Epithelial cell of proximal tubule (primary cell): ENCODE measurements at regions not wholly inside any gene's neighbourhood (a gene's known extent, or its start where the extent isn't known, plus 50 kb on each side); places are given as distances from the start of the nearest gene placed in this dataset.
A peak's percentile ranks its signal among the peaks of the same experiment; 100 is the strongest.

Experiments
- DNase-seq: peaks from one replicate; pipeline ENCODE4 v3.0.0-alpha.2; 2011; ENCODE audit warnings: low read depth
- H3K4me3 ChIP-seq: 2 replicates; pipeline ENCODE4 v1.5.1; 2011; ENCODE audit warnings: low read depth, mild to moderate bottlenecking, low read length
- TF ChIP-seq, protein P1 (sequence below): conservative IDR thresholded peaks from 2 replicates; pipeline ENCODE4 v1.5.1; 2012; ENCODE audit warnings: low read depth, mild to moderate bottlenecking, low read length

DNA sequence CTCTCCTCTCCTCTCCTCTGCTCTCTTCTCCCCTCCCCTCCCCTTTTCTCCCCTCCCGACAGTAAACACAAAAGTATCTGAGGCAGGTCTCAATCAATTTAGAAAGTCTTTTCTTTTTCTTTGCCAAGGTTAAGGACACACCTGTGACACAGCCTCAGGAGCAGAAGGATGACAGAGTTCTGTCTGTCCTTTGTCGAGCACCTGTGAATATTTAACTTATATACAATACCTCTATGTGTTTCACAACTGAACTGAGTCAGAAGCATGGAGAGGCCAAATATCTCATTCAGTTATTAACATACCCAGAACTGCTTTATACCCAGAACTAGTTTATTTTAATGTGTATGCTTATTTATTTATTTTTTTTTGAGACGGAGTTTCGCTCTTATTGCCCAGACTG is 81.1 kb upstream of the ROBO1 start:
- H3K4me3 ChIP-seq, result no peak overlapping the region
- TF ChIP-seq, protein P1, sequence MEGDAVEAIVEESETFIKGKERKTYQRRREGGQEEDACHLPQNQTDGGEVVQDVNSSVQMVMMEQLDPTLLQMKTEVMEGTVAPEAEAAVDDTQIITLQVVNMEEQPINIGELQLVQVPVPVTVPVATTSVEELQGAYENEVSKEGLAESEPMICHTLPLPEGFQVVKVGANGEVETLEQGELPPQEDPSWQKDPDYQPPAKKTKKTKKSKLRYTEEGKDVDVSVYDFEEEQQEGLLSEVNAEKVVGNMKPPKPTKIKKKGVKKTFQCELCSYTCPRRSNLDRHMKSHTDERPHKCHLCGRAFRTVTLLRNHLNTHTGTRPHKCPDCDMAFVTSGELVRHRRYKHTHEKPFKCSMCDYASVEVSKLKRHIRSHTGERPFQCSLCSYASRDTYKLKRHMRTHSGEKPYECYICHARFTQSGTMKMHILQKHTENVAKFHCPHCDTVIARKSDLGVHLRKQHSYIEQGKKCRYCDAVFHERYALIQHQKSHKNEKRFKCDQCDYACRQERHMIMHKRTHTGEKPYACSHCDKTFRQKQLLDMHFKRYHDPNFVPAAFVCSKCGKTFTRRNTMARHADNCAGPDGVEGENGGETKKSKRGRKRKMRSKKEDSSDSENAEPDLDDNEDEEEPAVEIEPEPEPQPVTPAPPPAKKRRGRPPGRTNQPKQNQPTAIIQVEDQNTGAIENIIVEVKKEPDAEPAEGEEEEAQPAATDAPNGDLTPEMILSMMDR, result no peak
- DNase-seq, result no peak

DNA sequence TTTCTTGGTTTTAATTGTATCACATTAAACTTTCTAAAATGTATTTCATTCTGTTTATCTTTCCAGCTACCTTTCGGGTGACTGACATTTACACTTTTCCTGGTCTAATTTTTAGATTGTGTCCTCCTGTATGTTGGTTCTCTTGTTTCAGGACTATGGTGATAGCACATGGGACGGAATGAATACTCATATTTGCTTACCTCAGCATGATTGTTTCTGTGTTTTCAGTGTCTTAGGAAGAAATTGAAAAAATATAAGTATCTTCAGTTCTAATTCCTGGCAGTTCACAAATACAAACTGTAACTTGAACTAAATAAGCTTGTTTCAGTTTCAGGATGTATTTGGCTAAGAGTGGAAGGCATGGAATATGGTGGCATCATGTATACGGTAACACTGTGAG is 80.1 kb upstream of the ROBO1 start:
- DNase-seq, result no peak
- TF ChIP-seq, protein P1, result no peak
- no peak overlapping the region for H3K4me3 ChIP-seq

DNA sequence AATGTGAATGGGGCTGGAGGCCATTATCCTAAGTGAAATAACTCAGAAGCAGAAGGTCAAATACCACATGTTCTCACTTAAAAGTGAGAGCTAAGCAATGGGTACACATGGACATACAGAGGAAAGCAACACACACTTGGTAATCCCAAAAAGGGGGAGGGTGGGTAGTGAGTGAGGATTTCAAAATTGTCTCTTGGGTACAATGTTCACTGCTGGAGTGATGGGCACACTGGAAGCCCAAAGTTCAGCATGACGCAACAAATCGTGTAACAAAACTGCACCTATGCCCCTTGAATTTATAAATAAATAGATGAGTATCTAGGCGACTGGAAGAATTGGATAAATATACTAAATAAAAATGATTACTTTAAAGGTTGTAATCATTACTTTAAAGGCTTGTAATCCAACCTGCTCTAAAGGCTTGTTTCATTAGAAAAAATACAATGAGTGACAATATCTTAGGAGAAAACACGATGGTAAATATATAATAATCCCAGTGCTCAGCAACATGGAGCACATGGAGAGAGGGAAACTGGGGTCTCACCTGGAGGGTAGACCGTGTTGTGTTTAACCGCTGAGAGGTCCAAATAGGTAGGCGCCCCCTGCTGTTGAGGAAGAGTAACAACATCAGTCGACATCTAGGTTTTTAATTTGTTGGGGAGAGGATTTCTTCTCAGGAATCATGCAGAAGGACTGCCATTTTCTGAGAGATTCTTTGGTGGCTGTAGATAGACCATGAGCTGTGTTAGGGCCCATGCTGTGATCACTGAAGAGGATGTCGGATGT is 78.5 kb upstream of the ROBO1 start:
- no peak overlapping the region for H3K4me3 ChIP-seq
- TF ChIP-seq, protein P1, result peak; percentile 63
- DNase-seq, result no peak

DNA sequence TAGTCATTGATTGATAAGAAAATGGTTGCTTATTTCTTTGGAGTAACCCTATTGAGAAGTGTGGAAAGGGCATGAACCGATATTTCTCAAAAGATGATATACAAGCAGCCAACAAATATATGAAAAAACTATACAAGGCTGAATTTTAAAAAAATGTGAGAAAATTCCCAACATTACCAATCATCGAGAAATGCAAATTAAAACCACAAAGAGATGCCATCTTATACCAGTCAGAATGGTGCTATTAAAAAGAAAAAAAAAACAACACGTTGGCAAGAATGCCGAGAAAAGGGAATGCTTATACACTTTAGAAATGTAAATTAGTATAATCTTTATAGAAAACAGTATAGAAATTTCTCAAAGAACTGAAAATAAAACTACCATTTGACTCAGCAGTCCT is 77.7 kb upstream of the ROBO1 start:
- TF ChIP-seq, protein P1, result no peak
- H3K4me3 ChIP-seq, result no peak overlapping the region
- no peak for DNase-seq

- H3K4me3 ChIP-seq, result no peak overlapping the region
- no peak for DNase-seq
- TF ChIP-seq, protein P1, result no peak
Measured at GRCh38 chr3:79844176-79844575, 76.4 kb upstream of the ROBO1 start.

GRCh38 chr3:79843180-79843579 is 75.4 kb upstream of the ROBO1 start:
- no peak overlapping the region for H3K4me3 ChIP-seq
- no peak for DNase-seq
- TF ChIP-seq, protein P1, result no peak

DNA sequence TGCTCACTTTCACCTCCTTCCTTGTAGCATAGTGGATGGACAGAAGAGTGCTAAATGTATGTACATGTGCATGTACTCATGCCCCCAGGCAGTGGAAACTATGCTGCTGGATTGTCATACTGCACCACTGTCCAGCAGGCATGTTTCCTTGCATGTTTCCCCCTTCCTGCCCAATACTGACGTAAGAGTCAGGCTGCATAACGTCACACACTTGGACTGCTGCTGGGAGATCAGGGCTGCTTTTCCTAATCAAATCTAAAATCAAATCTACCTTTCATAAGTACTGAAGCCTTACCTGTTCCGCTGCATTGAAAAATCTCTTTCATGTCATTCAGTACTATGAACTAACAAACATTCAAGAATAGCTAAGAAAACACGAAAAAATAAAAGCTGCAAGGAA is 67.9 kb upstream of the ROBO1 start:
- TF ChIP-seq, protein P1, result no peak
- H3K4me3 ChIP-seq, result no peak overlapping the region
- no peak for DNase-seq
